Nephron (organoid): ENCODE measurements at regions not wholly inside any gene's neighbourhood (a gene's known extent, or its start where the extent isn't known, plus 50 kb on each side); places are given as distances from the start of the nearest gene placed in this dataset.
"Not testable (repeated sequence)": the region's sequence is repeated elsewhere in the genome, so short reads cannot be mapped to it uniquely, and the experiment has no call there.

Experiments used
- H3K27ac Mint-ChIP-seq, 3 experiments: 2 replicates each; pipeline ENCODE4 v1.8.0; 2020; ENCODE audit warnings: mixed read lengths in 3 of 3, mild to moderate bottlenecking in 2 of 3, moderate library complexity in 1 of 3
- H3K27me3 Mint-ChIP-seq: 2 replicates; pipeline ENCODE4 v1.8.0; 2021; ENCODE audit warnings: low read depth, mild to moderate bottlenecking, moderate library complexity, mixed read lengths
- H3K36me3 Mint-ChIP-seq: 2 replicates; pipeline ENCODE4 v1.8.0; 2020; ENCODE audit warnings: low read depth, mixed read lengths
- H3K4me1 Mint-ChIP-seq: 2 replicates; pipeline ENCODE4 v1.8.0; 2020; ENCODE audit warnings: mixed read lengths
- H3K4me3 Mint-ChIP-seq, 3 experiments: 2 replicates each; pipeline ENCODE4 v1.8.0; 2020; ENCODE audit warnings: mild to moderate bottlenecking in 3 of 3, mixed read lengths in 3 of 3, moderate library complexity in 2 of 3
- H3K9me3 Mint-ChIP-seq: 2 replicates; pipeline ENCODE4 v1.8.0; 2020; ENCODE audit warnings: mixed read lengths
- CTCF ChIP-seq, 3 experiments: fragments of 200-600 bp; sonication (generic); IDR thresholded peaks; one replicate each; pipeline ENCODE4 v1.5.0; 2021; ENCODE audit warnings: antibody characterized with exemption in 3 of 3; ENCODE audit not compliant: unreplicated experiment in 3 of 3

GRCh38 chr14:48193893-48194292, 518.5 kb upstream of the MDGA2 start:
- no peak overlapping the region for H3K27ac Mint-ChIP-seq
- no peak for TF ChIP-seq CTCF (IDR thresholded peaks at IDR 0.05; ENCODE audit: unreplicated experiment in 3 of 3)
- no peak overlapping the region for H3K4me3 Mint-ChIP-seq
- H3K9me3 Mint-ChIP-seq: no peaks in the 10 kb centered on the region
- no peaks in the 10 kb centered on the region for H3K27me3 Mint-ChIP-seq
- no peaks in the 10 kb centered on the region for H3K36me3 Mint-ChIP-seq
- H3K4me1 Mint-ChIP-seq: no peaks in the 10 kb centered on the region

GRCh38 chr14:48149624-48150023, 474.2 kb upstream of the MDGA2 start:
- H3K36me3 Mint-ChIP-seq, H3K4me1 Mint-ChIP-seq: not testable (repeated sequence)

GRCh38 chr14:48140804-48141203, 465.4 kb upstream of the MDGA2 start:
- Mint-ChIP-seq H3K27ac (no peak overlapping the region), H3K36me3 (no peaks in the 10 kb centered on the region), H3K9me3 (no peaks in the 10 kb centered on the region), H3K4me1 (peaks cover 6% of the 10 kb centered on the region), H3K4me3 (no peak overlapping the region), H3K27me3 (no peaks in the 10 kb centered on the region)
- no peak for TF ChIP-seq CTCF (IDR thresholded peaks at IDR 0.05; ENCODE audit: unreplicated experiment in 3 of 3)

More at GRCh38 chr14:48149624-48150023, 474.2 kb upstream of the MDGA2 start:
- not testable (repeated sequence) for H3K27ac Mint-ChIP-seq, H3K9me3 Mint-ChIP-seq, H3K4me3 Mint-ChIP-seq, H3K27me3 Mint-ChIP-seq

- Mint-ChIP-seq H3K4me1 (peaks cover 8% of the 10 kb centered on the region), H3K4me3 (no peak overlapping the region), H3K9me3 (no peaks in the 10 kb centered on the region), H3K27ac (no peak overlapping the region), H3K27me3 (no peaks in the 10 kb centered on the region), H3K36me3 (no peaks in the 10 kb centered on the region)
- TF ChIP-seq CTCF (IDR thresholded peaks at IDR 0.05; ENCODE audit: unreplicated experiment in 3 of 3): no peak
These were observed 454.1 kb upstream of the MDGA2 start for GRCh38 chr14:48129472-48129871.

- Mint-ChIP-seq H3K27me3 (no peaks in the 10 kb centered on the region), H3K4me3 (no peak overlapping the region), H3K4me1 (peaks cover 8% of the 10 kb centered on the region), H3K9me3 (no peaks in the 10 kb centered on the region), H3K27ac (no peak overlapping the region), H3K36me3 (no peaks in the 10 kb centered on the region)
- no peak for TF ChIP-seq CTCF (IDR thresholded peaks at IDR 0.05; ENCODE audit: unreplicated experiment in 3 of 3)
These were observed 452.3 kb upstream of the MDGA2 start for GRCh38 chr14:48127674-48128073.

GRCh38 chr14:48125654-48126053, 450.2 kb upstream of the MDGA2 start:
- Mint-ChIP-seq H3K27me3 (no peaks in the 10 kb centered on the region), H3K4me1 (peaks cover 8% of the 10 kb centered on the region), H3K27ac (peak overlapping the region in 1 of 3 experiments; percentile 41), H3K9me3 (no peaks in the 10 kb centered on the region), H3K4me3 (no peak overlapping the region), H3K36me3 (no peaks in the 10 kb centered on the region)
- no peak for TF ChIP-seq CTCF (IDR thresholded peaks at IDR 0.05; ENCODE audit: unreplicated experiment in 3 of 3)
